Activated CD8-positive, alpha-beta T cell treated with anti-CD3 and anti-CD28 coated beads, Interleukin-2, amount 10 ng/mL, durations not matched to agents 7 days and 5 days (primary cell): ENCODE measurements at regions not wholly inside any gene's neighbourhood (a gene's known extent, or its start where the extent isn't known, plus 50 kb on each side); places are given as distances from the start of the nearest gene placed in this dataset.
"Not testable (repeated sequence)": the region's sequence is repeated elsewhere in the genome, so short reads cannot be mapped to it uniquely, and the experiment has no call there.

ENCODE experiments used
- ATAC-seq: fragments of 150-1000 bp; cut with Tn5 transposase; one replicate; pipeline ENCODE4 v1.10.0; 2021; ENCODE audit warnings: moderate library complexity
- CTCF ChIA-PET: fragments of 350-600 bp; sonication (Branson Sonifier 250); formaldehyde crosslinking; loops from one replicate; lab custom pipeline; 2021; ENCODE audit warnings: antibody characterized with exemption; lab: Charles Lee
- POLR2A ChIA-PET: fragments of 350-600 bp; sonication (Branson Sonifier 250); formaldehyde crosslinking; loops from one replicate; lab custom pipeline; 2021; ENCODE audit warnings: antibody characterized with exemption; lab: Charles Lee
- DNase-seq: peaks from one replicate; pipeline ENCODE4 v3.0.0-alpha.2; 2020
- H3K27ac Mint-ChIP-seq: one replicate; pipeline ENCODE4 v1.8.0; 2021; ENCODE audit warnings: mild to moderate bottlenecking, mixed read lengths
- H3K27me3 Mint-ChIP-seq: one replicate; pipeline ENCODE4 v1.8.0; 2021; ENCODE audit warnings: low read depth, mixed read lengths
- H3K36me3 Mint-ChIP-seq: one replicate; pipeline ENCODE4 v1.8.0; 2021; ENCODE audit warnings: low read depth, mixed read lengths
- H3K4me1 Mint-ChIP-seq: one replicate; pipeline ENCODE4 v1.8.0; 2021; ENCODE audit warnings: low read depth, mixed read lengths
- H3K4me3 Mint-ChIP-seq: one replicate; pipeline ENCODE4 v1.8.0; 2021; ENCODE audit warnings: mild to moderate bottlenecking, mixed read lengths
- H3K9me3 Mint-ChIP-seq: one replicate; pipeline ENCODE4 v1.8.0; 2022; ENCODE audit warnings: mixed read lengths; ENCODE audit not compliant: insufficient read depth

DNA sequence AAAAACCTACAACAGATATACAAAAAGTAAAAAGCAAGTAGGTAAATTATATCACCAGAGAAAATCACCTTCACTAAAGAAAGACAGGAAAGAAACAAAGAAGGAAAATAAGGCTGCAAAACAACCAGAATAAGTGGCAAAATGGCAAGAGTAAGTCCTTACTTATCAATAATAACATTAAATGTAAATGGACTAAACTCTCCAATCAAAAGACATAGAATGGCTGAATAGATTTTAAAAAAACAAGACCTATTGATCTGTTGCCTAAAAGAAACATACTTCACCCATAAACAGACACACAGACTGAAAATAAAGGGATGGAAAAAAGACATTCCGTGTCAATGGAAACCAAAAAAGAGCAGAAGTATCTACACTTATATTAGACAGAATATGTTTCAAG, 695.7 kb upstream of the FAT3 start:
- Mint-ChIP-seq H3K36me3 (no peaks in the 10 kb centered on the region), H3K27me3 (no peaks in the 10 kb centered on the region), H3K4me3 (no peak overlapping the region), H3K4me1 (no peaks in the 10 kb centered on the region), H3K9me3 (peaks cover 23% of the 10 kb centered on the region), H3K27ac (no peak overlapping the region)
- ATAC-seq, result no peak
- ChIA-PET POLR2A (no interaction called here), CTCF (no interaction called here)
- DNase-seq, result no peak

DNA sequence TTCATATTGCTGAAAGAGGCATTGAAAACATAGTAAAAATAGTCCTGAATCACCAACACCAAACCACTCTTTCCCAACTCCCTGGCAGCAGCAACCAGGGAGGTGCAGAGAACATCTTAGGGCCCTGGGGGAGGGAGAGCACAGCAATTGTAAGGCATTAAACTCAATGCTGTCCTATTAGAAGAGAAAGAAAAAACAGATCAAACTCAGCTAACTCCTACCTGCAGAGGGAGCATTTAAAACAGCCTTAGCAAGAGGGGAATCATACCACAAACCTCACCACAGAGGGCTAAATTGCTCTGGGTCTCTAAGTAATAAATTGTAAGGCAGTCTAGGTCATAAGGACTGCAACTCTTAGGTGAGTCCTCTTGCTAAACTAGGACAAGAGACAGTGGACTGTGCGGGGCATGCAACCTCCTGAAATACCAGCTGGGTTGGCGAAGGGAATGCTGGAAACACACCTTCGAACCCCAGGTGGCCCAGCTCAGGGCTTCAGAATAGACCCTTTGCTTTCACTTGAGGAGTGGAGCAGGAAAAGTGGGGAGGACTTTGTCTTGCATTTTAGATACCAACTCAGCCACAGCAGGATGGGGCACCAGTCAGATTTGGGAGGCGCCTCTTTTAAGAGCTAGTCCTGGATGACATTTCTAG, 697.1 kb upstream of the FAT3 start:
- no peaks in the 10 kb centered on the region for H3K4me1 Mint-ChIP-seq
- H3K27me3 Mint-ChIP-seq, result no peaks in the 10 kb centered on the region
- no peak overlapping the region for H3K4me3 Mint-ChIP-seq
- H3K27ac Mint-ChIP-seq, result no peak overlapping the region
- ATAC-seq, result no peak
- H3K9me3 Mint-ChIP-seq, result peaks cover 20% of the 10 kb centered on the region
- ChIA-PET POLR2A (no interaction called here), CTCF (no interaction called here)
- no peak for DNase-seq
- no peaks in the 10 kb centered on the region for H3K36me3 Mint-ChIP-seq

DNA sequence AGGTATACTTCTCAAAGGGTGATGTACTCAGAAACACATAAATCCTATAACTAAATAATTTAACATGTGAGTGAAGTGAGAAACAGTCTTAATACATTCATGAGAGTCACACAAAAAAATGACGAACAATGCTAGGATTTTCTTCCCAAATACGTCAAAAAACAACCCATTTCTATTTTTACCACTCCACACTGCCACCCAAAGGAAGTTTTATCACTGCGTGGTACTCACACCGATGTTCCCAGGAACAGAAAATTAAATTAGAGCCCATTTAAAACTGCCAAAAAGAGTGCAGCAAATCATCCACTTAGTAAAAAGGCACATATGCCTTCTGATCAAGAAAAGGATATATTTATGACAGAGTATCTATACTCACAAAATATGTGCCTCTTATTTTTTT, 710.9 kb upstream of the FAT3 start:
- DNase-seq (no peak), ATAC-seq (no peak)
- ChIA-PET CTCF (no interaction called here), POLR2A (no interaction called here)
- Mint-ChIP-seq H3K4me1 (no peaks in the 10 kb centered on the region), H3K27ac (no peak overlapping the region), H3K4me3 (no peak overlapping the region), H3K9me3 (peaks cover 4% of the 10 kb centered on the region), H3K36me3 (no peaks in the 10 kb centered on the region), H3K27me3 (no peaks in the 10 kb centered on the region)

DNA sequence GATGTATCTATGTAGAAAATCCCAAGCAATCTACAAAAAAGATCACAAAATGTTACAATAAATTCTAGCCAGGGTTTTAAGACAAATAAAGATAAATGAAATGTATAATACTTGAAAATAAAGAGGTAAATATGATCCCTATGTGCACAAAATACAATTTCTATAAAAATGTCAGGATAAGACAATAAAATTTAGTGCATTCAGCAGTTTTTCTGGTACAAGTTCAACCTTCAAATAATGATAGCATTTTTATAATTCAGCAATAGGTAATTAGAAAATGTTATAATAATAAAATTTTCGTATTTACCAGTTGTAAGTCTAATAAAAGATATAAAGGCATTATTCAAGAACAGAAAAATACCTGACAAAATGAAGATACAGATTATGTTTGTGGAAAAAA, 726.8 kb upstream of the FAT3 start:
- POLR2A ChIA-PET, result no interaction called here
- ATAC-seq (no peak), DNase-seq (no peak)
- Mint-ChIP-seq H3K27me3 (no peaks in the 10 kb centered on the region), H3K36me3 (no peaks in the 10 kb centered on the region), H3K27ac (no peak overlapping the region), H3K4me3 (no peak overlapping the region), H3K9me3 (no peaks in the 10 kb centered on the region), H3K4me1 (no peaks in the 10 kb centered on the region)
- CTCF ChIA-PET, result no interaction called here

DNA sequence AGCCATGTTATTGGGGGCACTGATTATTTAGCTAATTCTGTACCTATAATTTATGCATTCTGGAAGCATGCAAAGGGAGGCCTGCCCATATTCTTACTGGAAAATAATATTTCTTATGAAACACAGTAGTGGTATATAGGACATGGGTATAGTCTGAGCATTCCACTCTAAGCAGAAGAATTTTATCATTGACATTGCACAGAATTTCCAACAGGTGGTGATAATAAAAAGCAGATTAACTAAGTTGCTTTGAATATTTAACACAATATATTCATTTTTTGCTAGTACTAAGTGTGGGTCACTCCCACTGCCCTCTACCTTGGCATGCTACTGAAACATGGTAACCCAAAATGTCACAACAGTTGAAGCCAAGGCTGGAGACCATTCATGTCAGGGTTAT, 728.8 kb upstream of the FAT3 start:
- no peaks in the 10 kb centered on the region for H3K36me3 Mint-ChIP-seq
- H3K27me3 Mint-ChIP-seq, result no peaks in the 10 kb centered on the region
- CTCF ChIA-PET, result no interaction called here
- no peak for DNase-seq
- H3K4me1 Mint-ChIP-seq, result no peaks in the 10 kb centered on the region
- H3K4me3 Mint-ChIP-seq, result no peak overlapping the region
- ATAC-seq, result no peak
- H3K27ac Mint-ChIP-seq, result no peak overlapping the region
- POLR2A ChIA-PET, result no interaction called here
- H3K9me3 Mint-ChIP-seq, result no peaks in the 10 kb centered on the region

DNA sequence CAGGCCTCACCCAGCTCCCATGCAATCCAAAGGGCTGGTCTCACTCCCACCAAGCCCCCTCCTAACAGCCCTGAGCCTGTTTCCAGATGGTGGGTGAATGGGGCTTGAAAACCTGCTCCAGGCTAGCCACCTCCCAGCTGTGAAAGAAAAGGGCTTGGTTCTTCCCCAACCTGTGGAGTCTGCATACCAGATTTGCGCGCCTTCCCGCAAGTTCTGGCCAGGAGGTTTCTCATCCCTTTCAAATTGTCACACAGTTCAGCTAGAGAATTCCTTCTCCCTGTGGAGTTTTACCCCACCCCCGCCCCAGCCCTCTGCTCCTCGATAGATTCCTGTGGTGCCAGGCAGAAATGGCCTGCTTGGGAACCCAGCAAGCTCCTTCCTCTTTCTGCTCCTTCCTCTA, 734.6 kb upstream of the FAT3 start:
- Mint-ChIP-seq H3K36me3 (no peaks in the 10 kb centered on the region), H3K4me3 (no peak overlapping the region), H3K9me3 (peaks cover 20% of the 10 kb centered on the region), H3K27me3 (no peaks in the 10 kb centered on the region), H3K4me1 (no peaks in the 10 kb centered on the region), H3K27ac (no peak overlapping the region)
- POLR2A ChIA-PET, result no interaction called here
- no peak for DNase-seq
- CTCF ChIA-PET, result no interaction called here
- no peak for ATAC-seq

DNA sequence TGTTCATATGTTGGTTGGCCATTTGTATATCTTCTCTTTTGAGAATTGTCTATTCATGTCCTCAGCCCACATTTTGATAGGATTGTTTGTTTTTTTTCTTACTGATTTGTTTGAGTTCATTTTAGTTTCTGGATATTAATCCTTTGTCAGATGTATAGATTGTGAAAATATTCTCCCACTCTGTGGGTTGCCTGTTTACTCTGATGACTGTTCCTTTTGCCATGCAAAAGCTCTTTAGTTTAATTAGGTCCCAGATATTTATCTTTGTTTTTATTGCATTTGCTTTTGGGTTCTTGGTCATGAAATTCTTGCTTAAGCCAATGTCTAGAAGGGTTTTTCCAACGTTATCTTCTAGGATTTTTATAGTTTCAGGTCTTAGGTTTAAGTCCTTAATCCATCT, 740.7 kb upstream of the FAT3 start:
- H3K27ac Mint-ChIP-seq, ATAC-seq, H3K36me3 Mint-ChIP-seq, H3K4me1 Mint-ChIP-seq, POLR2A ChIA-PET, DNase-seq, H3K4me3 Mint-ChIP-seq, H3K27me3 Mint-ChIP-seq, CTCF ChIA-PET: not testable (repeated sequence)
- peaks cover 21% of the 10 kb centered on the region for H3K9me3 Mint-ChIP-seq

DNA sequence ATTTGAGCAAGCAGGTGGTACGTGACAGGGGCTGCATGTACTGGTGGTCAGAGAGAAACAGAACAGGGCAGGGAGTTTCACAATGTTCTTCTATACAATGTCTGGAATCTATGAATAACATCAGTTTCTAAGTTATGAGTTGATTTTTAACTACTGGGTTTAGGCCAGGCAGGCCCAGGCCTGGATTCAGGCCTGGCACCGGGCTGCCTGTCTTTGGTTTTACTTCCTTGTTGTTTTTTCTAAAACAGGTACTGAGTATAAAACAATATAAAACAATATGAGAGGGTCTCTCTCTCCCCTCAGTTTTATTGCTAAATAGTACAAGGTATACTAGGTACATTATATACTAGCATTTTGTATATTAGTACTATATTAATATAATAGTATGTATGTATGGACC, 742.7 kb upstream of the FAT3 start:
- H3K27ac Mint-ChIP-seq, H3K27me3 Mint-ChIP-seq, POLR2A ChIA-PET, H3K4me1 Mint-ChIP-seq, H3K4me3 Mint-ChIP-seq, CTCF ChIA-PET, H3K36me3 Mint-ChIP-seq, DNase-seq, ATAC-seq: not testable (repeated sequence)
- peaks cover 24% of the 10 kb centered on the region for H3K9me3 Mint-ChIP-seq

DNA sequence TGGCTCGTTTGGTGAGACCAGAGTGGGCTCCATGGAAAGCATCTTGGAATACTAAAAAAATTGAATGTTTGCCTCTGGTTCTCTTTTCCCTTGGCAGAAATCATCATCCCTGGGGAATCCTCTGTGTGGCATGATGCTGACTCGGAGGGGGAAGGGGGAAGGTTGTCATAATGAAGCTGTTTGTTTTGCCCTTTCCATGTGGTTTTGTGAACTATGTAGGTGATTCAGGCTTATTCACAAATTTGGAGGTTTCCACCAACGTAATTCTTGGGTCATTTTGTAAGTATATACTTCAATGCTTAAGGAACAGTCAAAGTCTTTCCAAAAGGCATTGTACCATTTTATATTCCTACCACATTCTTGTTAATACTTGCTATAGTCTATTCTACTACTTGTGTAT, 754.0 kb upstream of the FAT3 start:
- no peak overlapping the region for H3K4me3 Mint-ChIP-seq
- POLR2A ChIA-PET, result no interaction called here
- no peaks in the 10 kb centered on the region for H3K36me3 Mint-ChIP-seq

DNA sequence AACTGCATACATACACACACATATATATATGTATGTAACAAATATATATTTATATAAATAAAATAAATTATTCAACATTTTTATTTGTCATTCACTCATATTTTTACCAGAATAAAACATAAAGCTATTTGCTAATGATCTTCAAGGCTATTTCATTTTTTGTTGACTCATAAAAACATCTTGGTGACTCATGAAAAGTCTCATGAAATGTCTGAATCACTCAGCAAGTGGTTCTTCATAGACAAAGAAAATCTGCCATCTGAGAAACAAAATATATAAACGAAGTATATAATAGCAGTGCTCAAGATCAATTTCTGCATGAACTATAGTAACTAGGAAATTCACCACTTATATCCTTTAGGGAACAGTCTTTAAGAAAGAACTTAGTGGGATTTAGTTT, 764.8 kb upstream of the FAT3 start:
- Mint-ChIP-seq H3K4me3 (no peak overlapping the region), H3K9me3 (peaks cover 11% of the 10 kb centered on the region), H3K36me3 (no peaks in the 10 kb centered on the region), H3K4me1 (no peaks in the 10 kb centered on the region), H3K27ac (no peak overlapping the region), H3K27me3 (no peaks in the 10 kb centered on the region)
- ATAC-seq (no peak), DNase-seq (no peak)
- ChIA-PET POLR2A (no interaction called here), CTCF (no interaction called here)

More for the DNA sequence above, 754.0 kb upstream of the FAT3 start:
- H3K27me3 Mint-ChIP-seq, result no peaks in the 10 kb centered on the region
- no peaks in the 10 kb centered on the region for H3K4me1 Mint-ChIP-seq
- ATAC-seq, result no peak
- no peak for DNase-seq
- no peak overlapping the region for H3K27ac Mint-ChIP-seq
- H3K9me3 Mint-ChIP-seq, result peaks cover 4% of the 10 kb centered on the region
- CTCF ChIA-PET, result interaction anchor here (0.8 kb wide), 1 partner anchor 18 kb away, joined by 3 read pairs; no protein-coding TSS in a partner anchor

DNA sequence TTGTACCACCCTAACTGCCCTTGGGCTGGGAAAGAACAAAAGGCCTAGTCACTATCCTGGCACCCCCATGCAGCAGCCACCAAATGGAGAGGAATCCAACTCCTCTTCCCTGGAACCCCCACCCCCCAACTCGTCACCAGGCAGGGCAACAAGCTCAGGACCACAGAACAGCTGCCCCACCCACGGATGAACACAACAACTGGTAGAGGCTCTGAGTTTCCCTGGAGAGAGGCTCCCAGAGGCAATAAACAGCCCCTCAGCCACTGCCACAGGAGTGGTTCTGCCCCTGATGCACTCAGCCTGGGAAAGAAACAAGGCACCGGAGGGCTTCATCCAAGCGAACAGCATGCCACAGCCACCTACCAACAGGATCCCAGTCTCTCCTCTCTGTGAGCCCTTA, 778.4 kb upstream of the FAT3 start:
- CTCF ChIA-PET, result no interaction called here

DNA sequence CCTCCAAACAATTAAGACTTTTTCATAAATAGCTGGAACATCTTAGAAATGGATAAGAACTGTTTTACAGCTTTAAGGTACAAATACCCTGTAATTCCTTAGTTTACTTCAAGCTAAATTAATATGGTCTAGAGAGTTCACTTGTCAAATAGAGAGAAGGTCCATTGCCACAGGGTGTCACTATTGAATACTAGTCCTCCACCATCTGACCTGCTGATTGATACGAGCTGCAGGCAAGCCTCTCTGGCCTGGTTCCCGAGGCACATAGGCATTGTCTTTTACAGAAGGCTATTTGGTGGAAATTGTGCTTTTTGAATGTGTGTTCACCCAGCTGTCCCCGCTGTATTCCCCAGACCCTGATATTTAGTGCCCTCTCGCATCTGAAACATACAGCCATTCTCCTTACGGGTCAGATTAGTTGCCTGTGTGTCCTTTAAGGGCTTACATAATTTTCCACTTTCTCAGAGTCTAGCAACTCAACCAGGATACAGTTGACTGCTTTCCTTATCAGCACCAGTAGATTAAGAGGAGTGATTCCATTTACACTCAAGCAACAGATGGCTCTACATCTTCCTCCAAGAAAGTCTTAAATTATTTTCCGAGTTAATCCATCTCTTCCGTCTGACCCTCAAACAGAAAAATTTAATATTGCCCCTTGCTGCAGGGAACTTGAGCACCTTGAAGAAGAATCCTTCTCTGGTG, 788.8 kb upstream of the FAT3 start:
- H3K36me3 Mint-ChIP-seq, result no peaks in the 10 kb centered on the region
- DNase-seq (no peak), ATAC-seq (no peak)
- no peak overlapping the region for H3K4me3 Mint-ChIP-seq
- no peak overlapping the region for H3K27ac Mint-ChIP-seq
- no peaks in the 10 kb centered on the region for H3K27me3 Mint-ChIP-seq
- POLR2A ChIA-PET, result no interaction called here
- H3K4me1 Mint-ChIP-seq, result no peaks in the 10 kb centered on the region
- H3K9me3 Mint-ChIP-seq, result peaks cover 7% of the 10 kb centered on the region
- CTCF ChIA-PET, result no interaction called here

More for the DNA sequence above, 778.4 kb upstream of the FAT3 start:
- Mint-ChIP-seq H3K27me3 (no peaks in the 10 kb centered on the region), H3K9me3 (peaks cover 13% of the 10 kb centered on the region), H3K4me1 (no peaks in the 10 kb centered on the region), H3K4me3 (no peak overlapping the region), H3K36me3 (no peaks in the 10 kb centered on the region), H3K27ac (no peak overlapping the region)
- POLR2A ChIA-PET, result no interaction called here
- no peak for DNase-seq
- no peak for ATAC-seq
